IPS-NIHi7 (cell line): ENCODE measurements at regions not wholly inside any gene's neighbourhood (a gene's known extent, or its start where the extent isn't known, plus 50 kb on each side); places are given as distances from the start of the nearest gene placed in this dataset.

Source experiments
- DNase-seq: peaks from one replicate; pipeline ENCODE4 v3.0.0; 2012; ENCODE audit warnings: mixed read lengths; ENCODE audit errors: extremely low spot score

DNA sequence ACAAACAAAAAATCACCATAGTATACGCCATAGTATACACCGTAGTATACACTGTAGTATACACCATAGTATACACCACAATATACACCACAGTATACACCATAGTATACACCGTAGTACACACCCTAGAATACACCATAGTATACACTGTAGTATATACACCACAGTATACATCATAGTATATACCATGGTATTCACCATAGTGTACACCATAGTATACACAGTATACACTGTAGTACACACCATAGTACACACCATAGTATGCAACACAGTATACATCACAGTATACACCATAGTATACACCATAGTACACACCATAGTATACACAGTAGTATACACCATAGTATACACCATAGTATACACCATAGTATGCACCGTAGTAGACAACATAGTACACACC, 157.6 kb upstream of the ADARB2 start:
- DNase-seq: no peak

DNA sequence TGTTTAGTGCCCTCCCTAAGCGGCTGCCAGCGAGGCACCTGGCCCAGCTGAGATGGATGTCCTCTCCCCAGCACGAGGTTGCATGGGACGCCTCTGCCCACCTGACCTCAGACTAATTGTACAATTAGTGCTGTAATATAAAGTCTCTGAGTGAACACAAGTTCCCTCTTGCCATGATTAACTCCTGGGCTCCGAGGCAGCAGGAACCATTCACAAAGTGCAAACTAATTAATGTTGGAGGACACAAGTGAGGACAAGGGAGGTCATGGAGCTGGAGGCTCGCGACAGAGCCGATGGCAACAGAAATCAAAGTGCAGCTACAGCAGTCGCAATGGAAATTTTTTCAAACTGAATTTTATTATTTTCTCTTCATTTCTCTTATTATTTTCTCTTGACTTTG, 156.6 kb upstream of the ADARB2 start:
- no peak for DNase-seq

DNA sequence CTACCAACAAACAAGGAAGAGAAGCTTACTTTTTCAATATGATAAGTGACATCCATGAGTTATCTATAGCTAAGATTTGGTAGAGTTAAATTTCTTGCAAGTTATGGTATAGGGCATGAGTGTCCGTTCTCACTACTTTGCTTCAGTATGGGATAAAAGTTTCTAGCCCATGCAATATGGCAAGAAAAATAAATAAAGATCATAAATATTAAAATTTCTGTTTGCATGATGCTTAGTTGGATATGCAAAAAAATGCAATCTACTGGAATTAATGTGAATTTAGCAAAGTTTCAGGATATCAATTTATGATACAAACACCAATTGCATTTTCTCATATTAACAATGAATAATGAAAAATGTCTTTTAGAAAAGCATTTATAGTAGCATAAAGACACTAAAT, 148.7 kb upstream of the ADARB2 start:
- DNase-seq: no peak

DNA sequence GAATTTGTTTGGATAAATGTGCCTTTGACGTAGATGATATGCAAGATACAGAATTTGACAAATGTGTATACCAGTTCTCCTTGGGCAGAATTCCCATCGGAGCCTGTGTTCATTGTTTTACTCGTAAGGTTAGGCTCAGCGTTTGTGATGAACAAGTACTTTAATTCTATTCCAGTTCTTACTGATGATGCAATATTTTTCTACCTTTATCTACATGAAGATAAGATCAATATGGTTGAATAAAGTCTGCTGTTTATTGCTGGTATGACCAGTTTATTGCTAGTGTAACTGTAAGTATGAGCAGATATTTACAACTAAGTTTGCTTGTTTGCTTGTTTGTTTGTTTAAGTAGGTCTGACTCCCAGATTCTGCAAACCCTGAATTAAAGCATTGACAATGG, 145.4 kb upstream of the ADARB2 start:
- no peak for DNase-seq

DNA sequence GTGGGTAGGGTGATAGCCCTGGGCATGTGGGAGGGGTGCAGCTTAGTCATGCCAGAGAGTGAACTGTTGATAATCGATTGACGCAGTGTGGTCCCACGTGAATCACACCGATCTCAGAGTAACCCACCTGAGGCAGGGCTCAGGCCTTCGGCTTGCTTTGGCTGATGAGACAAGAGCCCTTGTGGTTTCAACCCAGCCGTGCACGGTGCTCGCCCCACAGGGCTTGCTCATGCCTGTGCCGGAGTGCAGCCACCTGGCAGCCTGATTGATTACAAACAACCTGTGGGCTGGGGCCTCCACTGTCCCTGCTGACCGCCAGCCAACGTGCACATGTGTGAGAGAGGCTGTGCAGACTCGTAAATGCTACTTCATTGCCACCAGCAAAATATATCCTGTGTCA, 144.9 kb upstream of the ADARB2 start:
- DNase-seq: no peak

DNA sequence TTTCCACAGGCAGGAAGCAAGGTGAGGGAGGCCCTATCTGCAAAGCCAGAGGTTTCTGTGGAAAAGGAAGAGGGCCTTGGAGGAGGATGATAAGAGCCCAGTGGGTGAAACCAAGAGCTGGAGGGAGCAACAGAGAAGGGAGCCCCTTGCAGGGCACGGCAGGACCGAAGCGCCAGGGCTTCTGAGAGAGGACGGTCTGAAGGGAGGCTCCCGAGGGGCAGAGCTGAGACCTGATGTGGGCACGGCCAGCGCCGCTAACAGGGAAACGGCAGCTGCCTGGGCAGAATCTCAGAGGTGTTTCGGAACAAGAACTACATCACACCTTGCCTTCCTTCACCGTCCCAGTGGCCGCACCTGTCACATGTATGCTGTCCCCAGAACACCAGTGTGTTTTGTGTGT, 144.3 kb upstream of the ADARB2 start:
- no peak for DNase-seq

DNA sequence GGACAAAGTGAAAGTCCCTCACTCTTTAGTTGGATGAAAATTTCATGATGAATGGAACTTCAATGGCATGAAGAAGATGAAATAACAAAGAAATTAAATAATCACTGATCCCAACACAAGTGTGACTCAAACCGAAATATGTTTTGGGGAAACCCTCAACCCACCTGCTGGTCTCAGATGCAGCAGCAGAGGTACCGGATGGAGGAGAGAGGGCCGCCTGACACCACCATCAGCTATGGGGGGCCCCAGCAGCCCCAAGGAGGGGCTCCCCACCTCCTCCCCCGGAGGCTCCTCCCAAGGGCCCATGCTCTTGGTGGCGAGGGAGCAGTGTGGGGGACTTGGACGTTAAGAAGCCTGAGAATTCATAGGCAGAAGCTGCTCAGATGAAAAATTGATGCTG, 137.2 kb upstream of the ADARB2 start:
- no peak for DNase-seq

DNA sequence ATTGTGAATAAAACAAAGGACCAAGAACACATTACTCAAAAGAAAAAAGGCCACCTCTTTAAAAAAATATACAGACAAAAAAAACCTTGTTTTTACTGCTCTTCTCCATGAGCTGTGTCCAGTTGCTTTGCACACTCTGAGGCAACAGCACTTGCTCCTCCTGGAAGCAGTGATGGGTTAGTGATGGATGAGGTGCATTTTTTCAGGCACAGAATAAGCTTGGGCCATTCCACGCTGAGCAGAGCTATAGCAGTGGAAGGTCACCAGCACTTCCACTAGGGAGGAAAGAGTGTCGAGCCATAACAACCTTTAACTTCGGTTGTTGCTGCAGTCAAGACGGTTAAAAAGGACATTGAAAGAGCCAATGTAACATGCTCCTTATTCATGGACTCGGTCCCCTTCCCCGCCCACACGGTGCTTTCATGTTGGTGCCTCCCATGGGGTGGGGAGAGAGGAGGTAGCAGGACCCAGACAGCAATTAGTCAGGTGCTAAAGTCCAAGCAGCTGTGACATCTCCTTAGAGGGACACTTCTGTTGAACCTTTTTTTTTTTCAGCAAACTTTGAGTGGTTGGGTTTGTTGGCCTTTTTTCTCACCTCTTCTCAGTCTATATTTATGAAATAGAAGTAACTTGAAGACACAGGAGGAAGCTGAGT, 136.5 kb upstream of the ADARB2 start:
- DNase-seq: no peak

DNA sequence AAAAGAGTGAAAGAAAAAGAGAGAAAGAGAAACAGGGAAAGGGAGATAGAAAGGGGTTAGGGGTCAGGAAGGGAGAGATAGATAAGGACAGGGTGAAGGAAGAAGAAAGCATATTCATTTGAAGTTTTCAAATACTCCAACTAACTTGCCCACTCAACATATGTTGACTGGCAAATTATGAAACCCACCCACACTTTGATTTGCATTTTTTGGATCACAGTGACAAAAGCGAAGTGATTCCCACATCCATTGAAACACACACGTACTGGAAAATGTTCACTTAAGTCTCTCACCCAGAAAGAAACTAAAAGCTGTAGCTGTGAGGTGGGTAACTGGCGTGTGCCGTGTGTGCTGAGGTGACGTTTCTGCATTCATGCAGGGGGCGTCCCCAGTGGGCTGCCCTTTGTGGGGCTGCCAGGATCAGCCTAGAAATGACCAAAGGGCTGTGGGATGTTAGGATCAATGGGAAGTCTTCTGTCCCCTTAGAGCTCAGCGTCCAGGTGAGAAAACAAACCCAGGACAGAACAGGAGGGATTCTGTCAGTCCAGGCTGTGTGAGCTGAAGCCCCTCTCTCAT, 134.9 kb upstream of the ADARB2 start:
- no peak for DNase-seq

DNA sequence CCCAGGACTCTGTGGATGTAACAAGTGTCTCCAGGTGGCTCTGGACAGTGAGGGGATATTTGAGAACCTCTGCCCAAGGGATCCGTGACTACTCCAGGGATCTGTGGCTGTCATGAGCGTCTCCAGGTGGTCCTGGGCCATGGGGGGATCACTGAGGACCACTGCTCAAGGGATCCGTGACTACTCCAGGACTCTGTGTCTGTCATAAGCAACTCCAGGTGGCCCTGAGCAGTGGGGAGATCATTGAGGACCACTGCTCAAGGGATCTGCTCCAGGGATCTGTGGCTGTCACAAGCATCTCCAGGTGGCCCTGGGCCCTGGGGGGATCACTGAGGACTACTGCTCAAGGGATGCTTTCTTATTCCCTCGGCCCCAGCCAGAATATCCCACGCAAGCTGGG, 133.2 kb upstream of the ADARB2 start:
- DNase-seq: no peak

DNA sequence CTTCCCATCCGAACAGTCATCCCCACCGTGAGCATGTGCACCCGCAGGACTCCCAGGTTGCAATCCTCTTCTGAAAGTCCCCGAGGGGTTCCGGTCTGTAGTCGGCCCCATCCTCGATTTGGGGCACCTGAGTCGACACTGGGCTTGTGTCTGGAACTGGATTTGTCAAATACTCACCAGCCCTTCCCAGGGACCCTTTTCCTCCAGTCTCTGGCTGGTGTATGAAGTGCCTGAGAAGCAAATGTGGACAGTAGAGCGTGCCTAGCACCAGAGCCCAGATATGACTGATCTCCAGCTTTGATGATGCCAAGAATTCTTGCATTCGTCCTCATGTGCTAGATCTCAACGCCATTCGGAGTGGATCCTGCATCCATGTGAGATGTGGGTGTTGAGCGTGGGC, 132.5 kb upstream of the ADARB2 start:
- no peak for DNase-seq

DNA sequence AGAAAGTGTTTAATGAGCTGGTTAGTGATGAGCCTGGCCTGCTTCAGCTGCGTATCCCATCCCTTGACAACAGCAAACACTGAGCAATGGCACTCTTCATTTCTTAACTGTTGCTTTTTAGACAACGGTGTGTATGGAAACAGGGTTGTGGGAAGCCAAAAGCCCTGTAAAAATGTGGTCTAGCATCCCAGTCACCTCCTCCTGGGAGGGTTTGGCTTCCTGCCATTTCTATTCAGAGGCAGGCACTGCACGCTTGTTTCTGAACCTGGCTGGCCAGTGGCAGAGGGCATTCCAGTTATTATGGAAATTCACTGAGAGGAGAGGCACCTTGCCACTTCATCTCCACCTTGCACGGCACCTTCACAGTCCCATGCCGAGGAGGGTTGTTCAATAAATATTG, 123.0 kb upstream of the ADARB2 start:
- DNase-seq: no peak

DNA sequence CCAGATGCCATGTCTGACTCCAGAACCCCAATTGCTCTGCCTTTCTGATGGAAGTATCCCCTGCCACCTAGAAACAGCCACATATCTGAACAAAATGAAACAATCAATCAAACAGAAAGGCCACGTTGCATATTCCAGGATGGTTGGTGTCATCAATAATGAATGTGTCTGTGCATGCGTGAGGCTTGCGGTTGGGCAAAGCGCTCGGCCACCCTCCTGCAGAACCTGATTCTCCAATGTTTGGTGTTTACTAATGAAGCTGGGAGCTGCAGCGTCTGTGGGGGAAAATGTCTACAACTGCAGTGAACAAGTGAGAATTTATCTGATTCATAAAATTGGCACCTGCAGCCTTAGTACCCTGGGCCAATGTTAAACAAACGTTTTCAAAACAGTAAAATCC, 121.2 kb upstream of the ADARB2 start:
- DNase-seq: no peak

DNA sequence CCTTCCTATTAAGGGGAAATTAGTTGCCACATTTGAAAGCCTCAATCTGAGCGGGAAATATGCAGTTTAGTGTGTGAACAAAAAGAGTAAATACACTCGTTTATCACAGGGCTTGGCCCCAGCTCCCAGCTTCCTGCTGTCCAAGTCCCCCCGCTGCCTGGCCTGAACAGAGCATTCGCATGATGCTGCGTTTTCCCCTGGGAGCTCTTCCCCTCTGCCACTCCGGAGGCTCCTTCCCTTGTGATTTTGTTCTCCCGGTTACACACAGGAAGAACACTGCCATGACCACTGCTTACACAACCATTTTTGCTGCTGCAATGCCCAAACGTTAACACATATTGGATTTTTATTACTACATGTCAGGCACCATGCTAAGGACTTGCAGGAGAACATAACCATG, 120.7 kb upstream of the ADARB2 start:
- DNase-seq: no peak

DNA sequence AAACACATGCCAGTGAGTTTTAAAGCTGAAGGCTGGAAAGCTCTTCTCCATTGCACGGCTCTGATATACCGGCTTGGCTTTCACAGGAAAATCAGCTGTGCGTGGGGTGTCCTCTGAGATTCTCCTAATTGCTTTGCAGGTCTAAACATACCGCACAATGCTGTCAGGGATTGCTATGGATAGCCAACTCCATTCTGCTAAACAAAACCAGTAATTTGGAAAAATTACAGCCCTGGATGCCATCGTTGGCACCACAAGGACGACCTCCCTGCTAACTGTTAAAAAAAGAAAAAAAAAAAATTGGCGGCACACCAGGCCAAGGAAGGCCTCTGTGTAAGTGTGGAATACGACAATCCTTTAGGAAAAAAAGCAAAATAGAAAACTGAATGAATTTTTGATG, 118.6 kb upstream of the ADARB2 start:
- no peak for DNase-seq

DNA sequence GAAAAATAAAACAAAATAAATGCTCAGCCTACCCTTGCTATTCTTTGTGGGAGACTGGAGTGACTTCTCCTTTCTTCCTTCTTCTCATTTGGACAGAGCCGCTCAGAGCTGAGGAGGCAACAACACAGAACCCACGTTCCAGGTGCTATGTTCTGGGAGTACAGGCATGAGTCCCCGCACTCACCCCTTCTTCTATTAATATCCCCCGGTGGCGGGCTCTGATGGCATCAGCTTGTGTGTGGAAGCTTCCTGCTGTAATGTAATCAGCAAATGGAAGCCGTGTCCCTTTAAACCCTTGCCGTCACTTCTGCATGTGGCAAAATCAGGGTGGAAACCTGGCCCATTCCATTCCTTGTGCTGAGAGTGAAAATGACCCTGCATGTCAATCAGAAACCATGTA, 116.9 kb upstream of the ADARB2 start:
- no peak for DNase-seq

DNA sequence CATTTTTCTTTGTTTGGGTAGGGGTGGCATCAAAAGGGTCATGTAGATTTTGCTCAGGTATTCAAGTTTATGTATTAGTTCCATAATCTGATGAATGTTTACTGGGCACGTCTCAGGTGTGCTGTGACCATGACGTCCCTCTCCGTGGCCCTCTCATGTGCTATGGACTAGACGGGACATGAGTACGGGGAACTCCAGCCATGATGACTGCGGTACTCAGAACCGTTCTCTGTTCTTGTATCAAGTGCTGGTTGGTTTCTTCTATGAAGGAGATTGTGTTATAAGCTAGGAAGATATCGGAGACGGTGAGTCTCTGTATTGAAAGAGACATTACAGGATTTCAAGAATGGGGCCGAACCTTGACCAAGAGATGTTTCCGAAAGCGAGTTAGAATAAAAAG, 116.5 kb upstream of the ADARB2 start:
- DNase-seq: no peak

DNA sequence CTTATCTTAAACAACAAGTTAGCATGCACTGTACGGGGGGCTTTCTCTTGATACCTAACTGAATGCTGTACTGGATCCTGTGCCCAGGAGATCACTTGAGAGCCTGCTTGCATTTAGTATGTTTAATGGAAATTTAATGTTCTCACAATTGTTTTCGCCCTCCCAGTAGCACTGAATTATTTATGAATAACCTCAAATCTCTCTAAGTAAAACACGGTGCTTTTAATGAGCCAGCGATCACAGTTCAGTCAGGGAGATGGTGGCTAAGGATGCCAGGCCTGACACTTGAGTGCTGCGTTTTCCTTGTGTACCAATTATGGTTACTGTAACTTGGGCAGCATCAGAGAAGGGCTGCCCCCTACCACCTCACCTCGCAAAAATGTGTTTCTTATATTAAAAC, 115.5 kb upstream of the ADARB2 start:
- DNase-seq: no peak

DNA sequence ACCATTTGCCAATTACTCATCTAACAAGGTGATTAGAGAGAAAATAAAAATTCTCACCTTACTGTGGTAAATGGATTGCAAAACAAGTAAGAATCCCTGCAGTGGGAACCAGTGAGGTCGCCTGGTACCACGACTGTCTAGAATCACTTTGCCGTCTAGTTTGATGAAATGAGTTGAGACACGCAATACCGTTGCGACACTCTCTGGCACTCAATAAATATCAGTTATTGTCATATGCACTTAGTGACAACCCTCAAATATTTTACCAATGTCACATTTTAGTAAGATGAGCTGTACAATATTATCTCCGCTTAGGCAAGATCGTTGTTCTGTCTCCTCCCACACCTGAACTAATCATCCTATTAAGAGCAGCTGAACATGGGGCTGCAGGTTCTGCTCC, 114.4 kb upstream of the ADARB2 start:
- no peak for DNase-seq

DNA sequence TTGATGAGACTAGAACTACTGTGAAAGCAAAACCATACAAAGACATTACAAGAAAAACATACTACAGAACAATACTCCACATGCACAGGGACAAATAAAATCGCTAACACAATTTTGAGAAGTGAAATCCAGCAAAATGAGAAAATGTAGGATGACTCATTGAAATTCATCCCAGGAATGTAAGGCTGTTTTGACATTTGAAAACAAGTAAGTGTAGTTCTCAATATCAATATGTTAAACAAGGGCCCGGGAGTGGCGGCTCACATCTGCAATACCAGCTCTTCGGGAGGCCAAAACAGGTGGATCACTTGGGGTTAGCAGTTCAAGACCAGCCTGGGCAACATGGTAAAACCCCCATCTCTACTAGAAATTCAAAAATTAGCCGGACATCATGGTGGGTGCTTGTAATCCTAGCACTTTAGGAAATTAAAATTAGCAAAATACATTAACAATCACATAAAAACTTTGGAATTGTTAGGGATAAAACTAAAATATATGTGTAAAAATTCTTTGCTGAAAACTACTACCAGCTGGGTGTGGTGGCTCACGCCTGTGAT, 113.7 kb upstream of the ADARB2 start:
- DNase-seq: no peak

DNA sequence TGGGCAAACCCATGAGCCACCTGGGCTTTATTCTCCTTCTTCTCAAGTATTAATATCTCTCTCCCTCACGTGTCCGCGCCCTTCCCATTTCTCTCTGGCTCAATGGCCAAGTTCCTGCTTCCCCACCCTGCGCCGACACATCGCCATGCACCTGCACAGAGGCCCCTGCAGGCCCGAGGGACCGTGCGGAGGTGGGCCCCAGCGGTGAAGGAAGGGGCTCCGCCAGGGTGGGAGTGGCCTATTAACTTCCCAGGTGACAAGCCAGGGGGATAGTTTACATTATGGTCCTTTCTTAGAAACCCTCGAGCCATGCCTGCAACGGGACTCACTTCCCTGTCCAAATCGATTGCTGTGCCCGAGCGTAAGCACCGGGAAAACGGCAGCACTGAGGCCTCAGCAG, 110.0 kb upstream of the ADARB2 start:
- DNase-seq: no peak

DNA sequence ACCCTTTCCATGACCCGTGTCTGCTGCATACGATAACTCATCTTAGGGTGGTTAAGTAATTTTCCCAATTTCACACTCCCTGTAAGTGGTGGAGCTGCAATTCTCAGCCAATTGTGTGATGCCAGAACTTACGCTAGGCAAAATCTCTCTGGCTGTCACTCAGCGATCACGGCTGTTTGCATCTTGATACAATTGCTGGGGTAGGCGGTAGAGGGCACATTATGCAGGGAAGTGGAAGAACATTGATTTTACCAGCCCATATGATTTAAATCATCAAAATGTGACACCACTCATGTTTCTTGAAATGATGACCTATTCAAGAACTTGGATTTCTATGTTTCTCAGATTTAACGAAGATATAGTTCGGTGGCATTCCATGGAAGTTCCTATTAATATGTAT, 108.7 kb upstream of the ADARB2 start:
- no peak for DNase-seq

DNA sequence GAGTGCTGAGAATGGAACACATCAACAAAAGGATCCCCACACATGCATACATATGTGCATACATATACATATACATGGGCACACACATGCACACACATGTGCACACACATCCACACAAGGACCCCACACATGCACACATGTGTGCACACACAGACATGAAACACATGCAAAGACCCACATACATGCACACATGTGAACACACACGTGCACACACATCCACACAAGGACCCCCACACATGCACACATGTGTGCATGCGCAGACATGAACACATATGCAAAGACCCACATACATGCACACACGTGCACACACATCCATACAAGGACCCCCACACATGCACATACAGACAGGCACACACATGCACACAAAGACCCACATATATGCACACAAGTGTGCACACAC, 104.4 kb upstream of the ADARB2 start:
- no peak for DNase-seq

DNA sequence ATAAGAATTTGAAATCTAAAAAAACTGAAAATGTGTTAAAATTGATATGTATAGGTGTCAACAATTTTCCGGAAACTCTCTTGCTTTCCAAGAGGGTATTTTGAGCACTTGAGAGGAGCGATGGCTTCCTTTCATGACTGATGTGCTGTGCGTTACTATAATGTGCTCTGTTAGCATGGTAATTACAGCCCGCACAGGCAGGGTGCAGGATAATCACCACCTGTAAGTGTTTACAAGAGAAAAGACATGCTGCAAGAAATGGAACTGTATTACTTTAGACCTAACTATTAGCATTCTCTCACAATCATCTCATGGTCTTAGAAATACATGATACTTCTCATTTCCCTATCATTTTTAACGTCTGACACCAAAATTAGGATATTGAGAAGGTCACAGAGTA, 92.4 kb upstream of the ADARB2 start:
- DNase-seq: no peak
